Epithelial cell of proximal tubule (primary cell): ENCODE measurements at regions not wholly inside any gene's neighbourhood (a gene's known extent, or its start where the extent isn't known, plus 50 kb on each side); places are given as distances from the start of the nearest gene placed in this dataset.

Experiments used
- DNase-seq: peaks from one replicate; pipeline ENCODE4 v3.0.0-alpha.2; 2011; ENCODE audit warnings: low read depth
- H3K4me3 ChIP-seq: 2 replicates; pipeline ENCODE4 v1.5.1; 2011; ENCODE audit warnings: low read depth, mild to moderate bottlenecking, low read length
- CTCF ChIP-seq: conservative IDR thresholded peaks from 2 replicates; pipeline ENCODE4 v1.5.1; 2012; ENCODE audit warnings: low read depth, mild to moderate bottlenecking, low read length

DNA sequence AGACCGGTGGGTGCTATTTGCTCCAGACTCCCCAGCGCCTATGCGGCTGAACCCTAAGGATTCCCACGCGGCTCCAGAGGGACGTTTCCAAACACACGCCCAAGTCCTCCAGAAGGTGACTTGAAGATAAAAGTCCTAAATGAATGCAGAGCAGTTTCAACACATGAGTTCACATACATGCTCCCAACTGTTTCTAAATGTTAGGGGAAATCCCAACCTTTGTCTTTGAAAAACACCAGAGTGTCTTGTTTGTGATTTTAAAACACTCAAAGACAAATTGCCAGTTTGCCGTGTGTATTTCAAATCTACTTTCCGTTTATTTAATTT is 252.9 kb upstream of the SFSWAP start:
- DNase-seq, result no peak

DNA sequence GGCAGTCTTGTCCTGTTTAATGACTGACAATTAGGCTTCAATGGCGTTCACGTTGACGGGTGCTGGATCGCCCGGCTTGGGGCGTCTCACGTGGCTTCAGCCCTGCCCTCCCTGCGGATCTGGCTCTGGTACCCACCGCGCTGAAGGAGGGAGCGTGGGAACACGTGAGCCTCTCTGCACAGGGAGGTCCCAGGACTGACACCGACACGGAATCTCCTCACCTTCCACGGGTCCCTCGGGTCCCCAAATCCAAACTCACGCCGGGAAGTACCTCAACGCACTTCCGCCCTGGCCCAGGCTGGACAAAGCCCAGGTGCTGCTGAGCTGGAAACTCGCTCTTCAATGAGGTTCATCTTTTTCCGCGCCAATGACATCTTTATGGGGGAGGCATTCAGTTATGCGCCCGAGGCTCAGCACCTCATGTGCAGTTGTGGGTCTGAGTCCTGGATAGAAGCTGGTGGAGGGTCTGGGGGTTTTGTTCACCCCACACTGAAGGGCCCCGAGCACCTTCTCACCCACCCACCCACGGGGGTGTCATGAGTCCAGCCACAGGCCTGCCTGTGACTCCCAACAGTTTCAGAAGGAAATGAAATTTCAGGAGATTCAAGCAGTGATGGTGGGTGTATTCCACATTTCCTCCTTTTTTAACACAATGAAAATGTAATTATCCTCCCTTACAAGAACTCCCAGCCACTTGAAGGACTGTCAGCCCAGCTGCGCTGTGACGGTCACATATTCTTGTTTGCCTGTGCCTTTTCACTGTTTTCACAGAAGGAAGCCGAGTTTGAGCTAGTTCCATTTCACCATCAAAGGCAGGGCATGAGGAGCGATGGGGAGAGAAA is 251.7 kb upstream of the SFSWAP start:
- no peak overlapping the region for H3K4me3 ChIP-seq
- no peak for TF ChIP-seq CTCF

More for the DNA sequence above, 252.9 kb upstream of the SFSWAP start:
- TF ChIP-seq CTCF, result no peak
- H3K4me3 ChIP-seq, result no peak overlapping the region

DNA sequence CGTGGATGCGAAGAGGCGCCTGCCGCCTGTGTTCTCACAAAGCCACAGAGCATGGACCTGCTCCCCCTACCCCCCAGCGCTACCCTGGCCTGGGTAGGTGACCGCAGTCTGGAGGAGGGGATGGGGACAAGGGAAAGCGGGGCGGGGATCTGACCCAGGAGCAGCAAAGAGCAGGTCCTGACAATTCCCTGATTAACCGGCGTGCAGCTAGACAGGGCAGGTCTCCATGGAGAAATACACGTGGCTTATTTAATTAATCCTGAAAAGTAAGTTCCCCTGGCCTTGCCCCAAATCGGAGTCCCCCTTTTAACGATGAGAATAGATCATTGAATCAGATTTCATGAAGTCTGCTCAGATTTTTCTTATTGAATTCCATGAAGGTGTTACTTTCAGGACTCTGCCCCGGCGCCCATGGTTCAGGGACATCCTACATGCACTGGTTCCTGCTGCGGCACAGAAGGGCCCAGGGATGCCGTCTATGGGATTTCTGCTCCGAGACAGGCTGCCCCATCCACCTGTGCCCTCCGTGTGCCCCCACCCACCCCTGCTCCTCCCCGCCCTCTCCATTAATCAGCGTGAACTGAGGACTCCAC is 251.0 kb upstream of the SFSWAP start:
- H3K4me3 ChIP-seq, result no peak overlapping the region
- no peak for DNase-seq
- no peak for TF ChIP-seq CTCF

More for the DNA sequence above, 251.7 kb upstream of the SFSWAP start:
- DNase-seq, result no peak

DNA sequence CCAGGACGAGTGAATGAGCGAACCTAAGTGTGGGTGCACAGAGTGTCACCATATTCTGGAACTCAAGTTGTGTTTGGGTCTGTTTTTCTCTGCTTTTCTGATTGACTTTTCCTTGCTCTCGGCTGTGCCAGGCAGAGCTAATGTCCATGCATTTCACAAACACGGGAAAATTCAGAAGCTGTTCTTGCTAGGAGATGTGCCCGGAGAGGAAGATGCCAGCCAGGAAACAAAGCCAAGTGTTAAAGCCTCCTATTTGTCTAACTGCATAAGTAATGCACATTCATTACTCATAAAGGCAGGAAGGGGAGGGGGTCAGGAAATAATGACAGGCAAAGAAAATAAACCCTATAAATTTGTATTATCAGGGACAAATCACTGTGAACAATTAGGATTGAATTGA is 250.4 kb upstream of the SFSWAP start:
- TF ChIP-seq CTCF, result no peak
- H3K4me3 ChIP-seq, result no peak overlapping the region
- no peak for DNase-seq

DNA sequence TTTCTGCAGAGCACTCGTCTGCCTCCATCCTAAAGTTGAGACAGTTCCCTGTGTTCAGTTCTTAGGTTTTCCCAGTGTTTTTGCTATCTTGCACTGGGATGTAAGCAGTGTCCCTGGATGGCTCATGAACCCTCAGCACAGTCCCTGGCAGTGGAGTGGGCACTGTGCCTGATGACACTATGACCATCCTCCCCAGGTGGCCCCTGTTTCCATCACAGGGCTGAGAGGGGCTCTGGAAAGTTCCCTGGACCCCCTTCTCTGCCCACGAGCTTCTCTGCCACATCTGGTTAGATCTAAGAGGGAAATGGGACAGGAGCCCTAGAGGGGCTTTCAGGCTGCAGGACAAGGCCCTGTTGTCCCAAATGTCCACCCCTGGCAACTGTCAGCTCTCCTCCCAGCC is 249.8 kb upstream of the SFSWAP start:
- TF ChIP-seq CTCF, result no peak
- H3K4me3 ChIP-seq, result no peak overlapping the region
- no peak for DNase-seq

- DNase-seq, result no peak
- H3K4me3 ChIP-seq, result no peak overlapping the region
- TF ChIP-seq CTCF, result no peak
Observed at GRCh38 chr12:131463174-131463573, 247.7 kb upstream of the SFSWAP start.

GRCh38 chr12:131464081-131464480 is 246.8 kb upstream of the SFSWAP start:
- DNase-seq, result no peak
- no peak overlapping the region for H3K4me3 ChIP-seq
- no peak for TF ChIP-seq CTCF
